ENCODE measurements at regions not wholly inside any gene's neighbourhood (a gene's known extent, or its start where the extent isn't known, plus 50 kb on each side); places are given as distances from the start of the nearest gene placed in this dataset.
"Not testable (repeated sequence)": the region's sequence is repeated elsewhere in the genome, so short reads cannot be mapped to it uniquely, and the experiment has no call there.

DNA sequence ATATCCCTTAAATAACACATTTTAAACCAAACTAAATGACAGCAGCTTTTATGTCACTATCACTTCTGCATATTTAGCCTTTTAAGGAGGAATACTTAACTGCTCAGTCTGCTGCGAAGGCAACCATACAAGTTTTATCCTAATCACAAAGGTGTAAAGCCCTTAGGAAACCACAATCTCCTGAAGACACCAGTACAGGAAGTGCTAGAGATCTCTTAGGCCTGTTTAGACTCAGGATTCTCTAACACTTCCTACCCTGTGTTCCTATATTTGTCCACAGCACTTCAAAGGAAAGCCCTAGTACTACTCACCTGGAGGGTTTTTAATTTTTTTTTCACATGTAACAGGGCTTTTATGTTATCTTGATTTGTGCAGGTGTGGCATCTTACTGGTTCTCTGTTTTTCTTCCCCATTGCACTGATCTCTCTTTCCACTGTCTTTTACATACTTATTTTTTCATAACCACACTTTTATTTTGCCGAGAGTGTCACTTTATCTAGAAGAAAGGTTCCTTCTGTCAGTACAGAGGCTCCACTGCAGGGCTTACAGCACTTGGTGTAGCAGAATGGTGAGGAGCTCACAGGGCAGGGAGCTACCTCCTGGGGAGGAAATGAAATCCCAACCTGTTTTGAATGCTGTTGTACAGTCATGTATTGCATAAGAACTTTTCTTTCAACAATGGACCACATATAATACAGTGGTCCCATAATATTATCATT, 1060.6 kb upstream of the ACO1 start:
- DNase-seq = no peak

DNA sequence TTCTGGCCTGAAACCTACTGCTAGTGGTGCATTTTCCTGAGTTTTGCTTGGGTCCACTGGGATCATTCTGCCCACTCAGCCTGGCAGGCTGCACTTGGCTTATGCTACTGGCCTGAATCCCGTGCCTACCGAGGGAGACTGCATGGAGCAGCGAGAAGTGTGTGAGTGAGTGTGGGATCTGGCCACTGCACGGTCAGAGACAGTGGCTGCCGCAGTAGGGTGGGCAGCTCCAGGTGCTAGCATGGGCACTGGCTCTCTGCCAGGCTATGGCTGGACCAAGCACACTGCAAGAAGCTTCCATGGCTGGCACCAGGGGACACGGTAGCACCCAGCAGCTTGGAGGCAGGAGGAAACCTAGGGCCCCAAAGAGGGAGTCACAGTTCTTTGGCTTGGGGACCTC, 1058.7 kb upstream of the ACO1 start:
- DNase-seq = no peak

GRCh38 chr9:31326883-31327282, 1057.6 kb upstream of the ACO1 start:
- not testable (repeated sequence) for DNase-seq

DNA sequence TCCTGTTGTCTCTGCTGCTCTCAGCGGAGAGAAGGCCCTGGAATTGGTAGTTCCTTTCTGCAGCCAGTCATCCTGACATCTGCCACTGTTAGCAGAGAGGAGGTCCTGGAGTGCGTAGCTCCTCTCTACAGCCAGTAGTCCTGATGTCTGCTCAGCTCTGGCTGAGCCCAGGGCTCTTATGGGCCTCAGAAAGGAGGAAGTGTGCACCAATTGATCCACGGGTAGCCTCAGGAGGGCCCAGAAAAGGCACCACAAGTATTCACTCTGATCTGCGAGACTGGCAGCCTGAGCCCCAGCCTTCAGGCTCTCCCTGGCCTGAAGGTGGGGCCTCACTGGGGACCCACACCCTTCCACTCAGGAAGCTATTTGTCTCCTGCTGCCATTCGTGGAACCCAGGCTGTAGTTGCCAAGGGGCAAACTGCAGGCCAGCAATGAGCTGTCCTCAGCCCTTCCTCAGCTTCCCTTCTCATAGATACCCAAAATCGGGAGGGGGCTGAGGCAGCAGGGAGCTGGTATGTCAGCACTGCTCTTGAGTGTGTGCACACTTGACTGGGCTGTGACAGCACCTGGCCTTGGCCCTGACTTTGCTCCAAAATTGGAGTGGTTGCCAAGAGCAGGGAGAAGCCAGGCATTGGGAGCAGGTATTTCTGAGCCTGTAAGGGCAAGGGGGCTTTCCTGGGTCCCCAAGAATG, 1049.5 kb upstream of the ACO1 start:
- DNase-seq = no peak

DNA sequence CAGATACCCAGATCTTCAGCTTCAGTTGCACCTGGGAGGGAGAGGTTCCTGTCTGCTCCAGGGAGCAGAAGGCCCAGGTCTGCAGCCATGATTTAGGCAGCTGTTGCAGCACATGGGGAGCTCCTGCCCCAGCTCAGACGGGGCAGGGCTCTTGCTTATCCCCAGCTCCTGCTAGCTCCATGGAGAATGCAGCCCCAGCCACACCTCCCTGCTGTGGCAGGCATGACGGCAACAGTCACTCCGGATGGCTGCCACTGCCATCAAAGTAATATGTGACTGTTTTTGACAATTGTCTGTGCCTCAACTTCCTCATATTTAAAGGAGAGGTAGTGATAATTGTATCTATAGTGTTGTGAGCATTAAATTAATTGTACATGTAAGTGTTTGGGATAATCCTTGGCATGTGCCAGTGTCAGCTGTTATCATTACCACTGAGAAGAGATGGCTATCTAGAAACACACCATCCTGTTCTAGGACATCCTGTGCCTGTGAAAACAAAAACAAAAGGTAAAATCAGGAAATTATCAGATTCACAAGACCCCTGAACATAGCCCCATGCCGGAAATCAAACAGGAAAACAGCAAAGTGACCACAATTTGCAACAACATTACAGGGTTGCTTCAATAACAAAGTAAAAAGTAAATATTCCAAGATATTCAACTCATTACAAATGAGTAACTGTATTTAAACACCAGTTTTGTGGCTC, 1048.8 kb upstream of the ACO1 start:
- DNase-seq = no peak

DNA sequence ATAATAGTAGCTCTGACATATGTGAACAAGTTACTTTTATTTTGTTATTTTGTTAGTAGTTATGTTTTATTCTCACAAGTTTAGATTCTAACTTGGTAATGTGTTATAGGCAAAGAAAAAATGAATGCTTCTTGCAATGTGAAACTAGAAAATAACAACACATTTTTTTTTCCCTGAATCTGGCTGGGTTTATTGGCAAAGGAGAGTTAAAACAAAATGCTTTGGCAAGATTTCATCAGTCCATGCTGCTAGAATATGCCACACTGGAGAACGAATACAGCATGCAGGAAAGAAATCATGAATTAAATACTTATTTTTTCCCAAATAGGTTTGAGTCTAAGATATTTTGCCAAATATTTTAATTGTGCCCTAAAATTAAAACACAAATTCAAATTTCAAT, 1048.1 kb upstream of the ACO1 start:
- no peak for DNase-seq

DNA sequence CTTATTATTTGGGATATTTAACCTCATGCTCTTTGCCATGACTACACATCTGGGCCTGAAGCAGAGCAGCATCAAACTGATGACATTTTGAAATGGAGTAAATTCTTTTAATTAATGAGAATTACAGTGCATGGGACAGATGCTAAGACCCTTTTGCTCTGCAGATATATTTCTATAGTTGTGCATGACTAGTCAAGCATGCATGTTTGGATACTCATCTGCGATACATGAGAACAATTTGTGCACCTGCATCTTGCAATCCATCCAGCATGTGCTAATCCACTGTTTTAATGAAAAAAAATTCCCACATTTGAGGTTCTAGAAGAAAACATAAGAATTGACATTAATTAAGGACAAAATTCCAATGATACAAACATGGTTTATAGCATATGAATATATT, 1047.6 kb upstream of the ACO1 start:
- DNase-seq = no peak

DNA sequence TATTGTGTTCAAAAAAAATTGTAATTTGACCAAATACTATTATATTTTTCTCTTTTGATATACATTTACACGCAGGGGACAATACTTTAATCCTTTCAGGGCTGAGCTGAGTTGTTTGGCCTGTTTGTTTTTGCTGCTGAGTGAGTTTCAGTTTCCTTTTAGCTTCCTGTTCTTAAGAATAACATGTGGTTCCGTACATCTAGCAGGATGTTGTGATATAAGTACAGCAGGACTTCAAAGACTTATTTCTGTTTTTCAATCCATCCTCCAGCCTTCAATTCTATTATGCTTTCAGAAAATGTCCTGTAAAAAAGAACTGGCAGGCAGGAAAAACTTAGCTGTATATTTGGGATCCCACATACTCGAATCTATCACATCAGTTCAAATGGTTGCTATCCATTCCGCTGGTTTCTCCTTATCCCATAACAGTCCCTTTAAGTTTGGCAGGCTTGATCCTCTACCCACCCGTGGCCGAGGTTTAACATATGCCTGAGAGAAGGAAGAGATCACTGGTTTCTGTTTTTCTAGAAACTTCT, 1037.3 kb upstream of the ACO1 start:
- DNase-seq = peak; percentile 50 to 75 (median 71)

GRCh38 chr9:31355159-31355882, 1029.1 kb upstream of the ACO1 start:
- DNase-seq = no peak

- no peak for DNase-seq
Observed at GRCh38 chr9:31355965-31356364, 1028.5 kb upstream of the ACO1 start.

GRCh38 chr9:31359071-31359470, 1025.4 kb upstream of the ACO1 start:
- no peak for DNase-seq

- no peak for DNase-seq
Observed at GRCh38 chr9:31364171-31364570, 1020.3 kb upstream of the ACO1 start.

- DNase-seq = no peak
Observed at GRCh38 chr9:31372799-31373587, 1011.5 kb upstream of the ACO1 start.

GRCh38 chr9:31377358-31377757, 1007.1 kb upstream of the ACO1 start:
- DNase-seq = no peak

GRCh38 chr9:31388660-31389059, 995.8 kb upstream of the ACO1 start:
- peak in 1 of 3 donors; percentile 1 for DNase-seq

DNA sequence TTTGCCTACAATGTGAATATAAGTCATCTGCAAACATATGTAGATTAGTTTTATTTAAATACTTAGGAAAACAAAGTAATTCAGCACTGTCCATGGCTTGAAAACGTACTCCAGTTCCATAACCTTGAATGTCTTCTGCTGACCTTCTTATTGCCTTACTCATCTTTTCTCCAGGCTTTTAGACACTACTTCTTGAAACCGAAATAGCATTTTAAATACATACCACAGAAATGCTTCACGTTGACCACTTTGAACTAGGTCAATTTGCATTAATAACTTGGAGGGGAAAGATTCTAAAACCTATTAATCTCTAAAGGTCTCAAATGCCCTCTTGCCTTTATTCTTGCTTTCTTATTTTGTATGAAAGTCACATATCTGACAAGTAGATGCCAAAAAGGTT, 995.4 kb upstream of the ACO1 start:
- DNase-seq = no peak

GRCh38 chr9:31390403-31391025, 993.9 kb upstream of the ACO1 start:
- no peak for DNase-seq

GRCh38 chr9:31393240-31393639, 991.2 kb upstream of the ACO1 start:
- DNase-seq = no peak

- DNase-seq = no peak
Observed at GRCh38 chr9:31394015-31394473, 990.4 kb upstream of the ACO1 start.

- no peak for DNase-seq
Observed at GRCh38 chr9:31412081-31412480, 972.4 kb upstream of the ACO1 start.

DNA sequence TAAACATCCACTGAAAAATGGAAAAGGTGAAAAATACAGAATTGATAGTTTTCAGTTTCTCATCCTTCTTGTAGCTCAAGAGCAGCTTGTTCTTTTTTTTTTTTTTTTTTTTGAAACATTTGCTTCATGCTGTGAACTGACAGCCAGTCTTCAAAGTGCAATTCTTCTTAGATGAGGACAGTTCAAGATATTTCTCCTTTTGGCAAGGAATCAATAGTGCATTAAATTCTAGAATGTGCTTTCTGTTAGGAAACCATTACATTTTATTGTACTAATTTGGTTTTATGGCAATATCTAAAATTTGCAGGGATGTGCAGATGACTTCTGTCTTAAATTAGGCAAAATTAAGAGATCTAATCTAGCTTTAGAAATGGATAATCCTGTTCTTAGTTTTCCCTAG, 969.3 kb upstream of the ACO1 start:
- DNase-seq = no peak

DNA sequence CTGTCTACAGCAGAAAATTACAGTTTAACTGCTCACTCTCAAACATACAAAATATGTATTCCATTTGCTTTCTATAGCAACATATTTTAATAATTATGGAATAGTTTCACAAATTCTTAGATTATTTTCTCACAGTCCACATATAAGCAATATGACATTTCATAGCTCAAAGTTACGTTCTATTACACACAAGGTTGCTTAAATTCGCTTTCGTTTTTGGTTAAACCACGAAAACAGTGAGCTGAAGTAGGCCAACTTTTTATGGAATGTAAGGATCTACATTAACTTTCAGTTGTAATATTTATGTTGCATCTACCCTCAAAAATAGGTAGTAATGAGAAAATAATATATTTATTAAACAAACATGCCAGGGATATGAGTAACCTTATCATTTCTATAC, 966.0 kb upstream of the ACO1 start:
- no peak for DNase-seq

Measured in suppressor macrophage treated with lipopolysaccharide for 1 hour (primary cell).